HG03575 (cell line): ENCODE measurements at regions not wholly inside any gene's neighbourhood (a gene's known extent, or its start where the extent isn't known, plus 50 kb on each side); places are given as distances from the start of the nearest gene placed in this dataset.

ENCODE experiments used
- ATAC-seq: cut with Tn5 transposase; IDR thresholded peaks from one replicate; pipeline ENCODE4 v1.9.1; 2021; ENCODE audit not compliant: unreplicated experiment, insufficient number of reproducible peaks, low FRiP score; ENCODE audit errors: extremely low read depth

DNA sequence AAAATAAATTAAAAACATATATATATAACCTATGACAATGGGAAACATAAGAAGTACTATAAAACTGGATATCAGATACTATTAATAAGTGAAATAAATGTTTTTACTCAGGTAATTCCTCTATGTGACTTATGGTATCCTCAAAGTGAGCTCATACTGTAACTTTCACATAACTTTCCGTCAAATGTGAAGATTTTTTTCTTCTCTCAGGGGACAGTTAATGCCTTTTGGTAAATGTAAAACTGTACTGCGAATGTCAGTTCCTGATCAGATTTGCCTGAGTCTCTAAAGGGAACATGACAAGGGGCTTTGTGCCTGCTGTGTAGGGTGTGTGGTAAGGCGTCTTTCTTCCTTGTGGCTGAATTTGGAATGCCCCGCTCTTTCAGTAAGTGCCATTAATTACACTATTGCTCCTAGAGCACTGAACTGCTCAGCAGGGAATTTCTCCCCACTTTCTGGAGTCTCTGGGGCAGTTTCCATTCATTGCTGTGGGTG lies 271.8 kb downstream of the PRL start:
- no peak for ATAC-seq

DNA sequence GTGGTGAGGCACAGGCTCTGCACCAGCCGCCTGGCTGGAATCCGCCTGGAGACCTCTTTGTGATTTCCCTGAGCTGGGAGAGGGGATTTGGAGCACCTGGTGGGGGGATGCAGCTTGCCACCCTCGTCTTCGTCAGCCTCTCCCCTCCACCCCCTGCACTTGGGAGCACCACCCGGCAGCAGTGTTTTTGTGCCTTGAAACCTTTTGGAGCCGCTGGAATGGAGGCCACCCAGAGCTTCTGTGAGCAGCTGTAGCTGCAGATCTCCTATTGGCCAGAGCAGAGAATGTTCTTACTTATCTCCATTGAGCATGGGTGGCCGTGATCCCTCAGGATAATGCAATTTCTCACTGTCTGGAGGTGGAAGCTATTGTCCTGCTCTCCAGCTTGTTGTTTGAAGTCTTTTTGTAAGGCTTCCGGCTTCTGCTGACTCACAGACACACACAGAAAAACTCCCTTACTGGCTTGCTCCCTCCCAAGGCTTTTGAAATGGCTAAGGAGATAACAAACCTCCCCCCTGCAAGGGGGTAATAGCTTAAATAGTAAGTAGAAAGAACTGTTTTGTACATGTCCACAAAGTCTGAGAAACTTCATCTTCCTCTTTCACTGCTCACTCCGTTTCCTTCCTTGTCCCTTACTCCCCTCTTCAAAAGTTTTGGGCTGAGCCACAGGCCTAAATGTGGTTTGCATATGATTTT lies 271.2 kb downstream of the PRL start:
- peak; percentile 53 for ATAC-seq

DNA sequence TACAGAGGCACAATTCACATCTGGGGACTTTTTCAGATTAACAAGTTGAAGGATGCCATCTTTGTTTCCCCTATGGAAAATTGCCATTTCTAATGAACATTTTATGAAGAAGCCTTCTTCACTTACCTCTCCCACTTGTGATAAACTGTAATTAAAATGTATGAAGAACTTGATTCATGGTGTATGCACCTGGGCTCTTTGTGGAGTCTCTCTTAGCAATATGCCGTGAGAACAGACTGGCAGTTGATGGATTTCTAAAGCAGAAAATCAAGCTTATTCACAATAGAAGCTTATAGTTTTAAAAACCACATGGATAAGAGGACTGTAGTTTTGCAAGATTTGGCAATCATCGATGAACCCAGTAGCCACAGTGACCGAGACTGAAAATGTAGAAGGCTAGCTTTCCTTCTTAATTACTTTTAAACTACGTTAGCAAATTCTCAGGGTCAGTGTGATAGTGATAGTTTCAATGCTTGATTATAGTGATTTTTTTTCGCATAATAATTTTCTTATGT lies 270.6 kb downstream of the PRL start:
- no peak for ATAC-seq

DNA sequence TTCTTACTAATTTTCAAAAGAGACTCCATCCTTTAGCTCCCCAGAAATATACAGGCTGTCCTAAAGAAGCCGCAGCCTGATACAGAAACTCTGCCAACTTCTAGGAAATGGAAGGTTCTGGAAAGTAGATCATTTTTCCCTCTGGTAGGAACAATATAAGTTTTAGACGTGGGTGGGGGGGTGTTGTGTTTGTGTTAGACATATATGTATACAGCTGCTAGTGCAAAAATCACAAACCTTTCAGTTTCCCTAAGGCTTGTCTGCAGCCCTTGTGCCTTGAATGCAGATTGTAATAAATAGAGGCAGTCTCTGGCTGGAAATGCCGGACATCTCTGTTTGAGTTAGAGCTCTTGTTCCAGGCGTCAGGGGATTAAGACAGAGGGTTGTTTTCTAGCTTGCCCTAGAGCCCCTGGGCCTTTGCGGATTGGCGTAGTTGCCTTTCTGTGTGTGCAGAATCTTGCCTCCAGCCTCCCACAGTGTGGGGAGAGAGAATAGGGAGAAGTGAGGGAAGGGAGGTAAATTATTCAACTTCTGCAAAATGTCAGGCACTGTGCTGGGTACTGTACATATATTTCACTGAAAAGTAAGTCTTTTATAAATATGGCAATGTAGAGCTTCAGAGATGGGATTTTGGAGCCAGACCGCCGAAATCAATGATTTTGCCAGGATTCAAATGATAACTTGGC lies 269.7 kb downstream of the PRL start:
- no peak for ATAC-seq

DNA sequence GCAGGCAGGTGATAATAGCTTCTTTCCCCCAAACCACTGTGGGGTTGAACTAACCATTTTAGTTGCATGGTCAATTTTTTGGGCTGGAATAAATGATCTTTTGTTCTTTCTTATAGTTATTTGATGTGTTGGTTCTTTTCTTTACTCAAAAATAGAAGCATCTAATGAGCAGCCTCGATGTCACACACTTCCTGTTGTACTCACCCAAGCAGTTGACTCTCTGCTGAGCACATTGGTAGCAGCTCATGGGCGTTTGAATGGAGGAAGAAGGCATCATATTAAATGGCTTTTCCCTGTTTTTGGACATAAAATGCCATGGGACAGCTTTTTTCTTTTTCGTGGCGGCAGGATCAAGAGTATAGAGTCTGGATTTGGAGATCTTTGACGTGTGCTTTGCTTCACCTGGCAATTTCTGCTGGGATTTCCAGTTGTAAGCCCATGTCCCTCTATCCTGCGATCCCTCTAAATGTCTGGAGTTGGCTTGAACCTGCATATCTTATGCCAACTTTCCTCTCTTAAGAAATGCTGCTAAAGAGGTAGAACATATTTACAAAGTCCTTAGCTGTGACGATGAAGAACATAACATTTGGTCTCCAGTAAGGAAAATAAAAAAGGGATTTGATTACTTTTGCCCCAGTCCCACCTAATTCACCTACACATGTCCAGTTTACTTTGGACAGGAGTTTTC lies 268.3 kb downstream of the PRL start:
- no peak for ATAC-seq

DNA sequence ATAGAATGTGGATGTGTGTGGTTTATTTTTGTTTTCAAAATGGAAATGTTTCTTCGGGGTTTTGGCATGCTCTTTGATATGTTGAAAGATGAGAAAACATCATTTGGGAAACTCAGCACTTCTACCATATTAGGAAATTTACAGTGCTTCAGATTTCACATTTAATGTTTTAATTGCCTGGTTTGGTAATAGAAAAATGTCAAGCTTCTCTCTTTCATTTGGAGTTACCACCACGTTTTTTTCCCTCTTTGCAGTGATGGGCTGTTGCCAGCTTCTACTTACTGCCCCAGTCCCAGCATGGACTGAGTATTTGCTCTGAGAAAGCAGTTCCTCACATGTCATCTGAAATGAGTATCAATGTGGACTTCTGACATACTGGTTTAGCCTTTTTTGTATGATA lies 267.7 kb downstream of the PRL start:
- ATAC-seq, result no peak

DNA sequence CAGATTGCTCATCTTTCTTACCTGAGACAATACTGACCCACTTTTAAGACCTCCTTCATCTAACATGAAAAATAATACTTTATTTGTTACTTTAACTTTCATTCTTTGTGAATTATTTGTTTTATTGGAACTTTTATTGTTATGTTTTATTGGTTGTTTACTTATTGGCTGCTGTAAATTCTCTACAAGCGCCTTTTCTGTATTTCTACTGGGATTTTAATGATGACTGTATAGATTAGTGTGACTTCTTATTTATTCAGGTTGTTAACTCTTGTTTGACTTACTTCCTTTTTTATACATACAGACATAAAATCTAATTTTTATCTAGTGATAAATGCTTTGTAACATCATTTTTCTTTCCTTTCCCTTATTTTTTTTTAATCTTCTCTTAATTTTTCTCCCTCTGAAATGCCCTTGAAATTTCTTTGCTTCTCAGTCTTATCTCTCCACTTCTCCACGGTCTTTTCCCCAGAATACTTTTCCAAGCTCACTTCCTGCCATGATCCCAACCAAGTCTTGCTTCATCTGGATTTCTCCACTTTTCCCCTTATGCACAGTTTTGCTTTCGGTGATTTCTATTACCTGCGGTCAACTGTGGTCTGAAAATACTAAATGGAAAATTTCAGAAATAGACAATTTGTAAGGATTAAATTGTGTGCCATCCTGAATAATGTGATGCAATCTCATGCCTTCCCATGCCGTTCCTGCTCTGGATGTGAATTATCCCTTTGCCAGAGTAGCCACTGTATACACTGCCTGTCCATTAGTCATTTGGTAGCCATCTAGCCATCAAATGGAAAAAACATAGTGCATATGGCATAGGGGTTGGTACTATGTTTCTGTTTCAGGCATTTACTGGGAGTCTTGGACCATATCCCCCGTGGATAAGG lies 265.9 kb downstream of the PRL start:
- no peak for ATAC-seq

DNA sequence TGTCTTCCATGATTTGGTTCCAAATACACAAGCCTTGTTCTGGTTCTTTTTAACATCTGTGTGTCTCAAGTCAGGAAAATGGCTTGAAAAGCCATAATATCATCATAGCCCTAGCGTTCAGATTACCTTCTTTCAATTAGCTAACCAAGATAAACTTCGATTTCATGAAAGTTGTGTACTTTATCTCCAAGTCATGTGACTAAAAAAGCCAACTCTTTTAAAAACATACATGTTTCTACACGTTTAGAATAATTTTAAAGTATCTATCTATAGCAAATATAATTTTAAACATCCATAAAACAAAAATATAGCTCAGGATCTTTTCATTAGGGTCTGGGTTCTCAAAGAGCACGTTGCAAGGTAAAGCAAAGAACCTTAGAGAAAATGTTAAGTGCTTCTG lies 261.1 kb downstream of the PRL start:
- ATAC-seq, result no peak

DNA sequence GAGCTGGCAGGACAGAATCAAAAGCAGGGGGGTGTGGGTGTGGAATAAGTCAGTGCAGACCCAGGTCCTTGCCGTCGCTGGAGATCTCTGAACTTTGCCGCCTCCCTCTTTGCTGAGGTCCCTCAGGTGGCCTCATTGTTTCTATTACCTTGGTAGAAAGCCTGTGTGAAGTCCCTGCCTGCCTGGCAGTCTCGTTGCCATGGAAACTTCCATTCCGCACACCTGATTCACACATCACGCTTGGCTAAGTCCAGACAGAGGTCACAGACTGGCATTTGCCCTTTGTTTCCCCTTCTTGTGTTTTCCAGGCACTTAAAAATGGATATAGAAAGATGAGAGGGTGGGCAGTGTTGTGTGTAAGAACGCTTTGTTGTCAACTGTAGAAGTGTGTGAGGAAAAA lies 260.6 kb downstream of the PRL start:
- ATAC-seq, result no peak

DNA sequence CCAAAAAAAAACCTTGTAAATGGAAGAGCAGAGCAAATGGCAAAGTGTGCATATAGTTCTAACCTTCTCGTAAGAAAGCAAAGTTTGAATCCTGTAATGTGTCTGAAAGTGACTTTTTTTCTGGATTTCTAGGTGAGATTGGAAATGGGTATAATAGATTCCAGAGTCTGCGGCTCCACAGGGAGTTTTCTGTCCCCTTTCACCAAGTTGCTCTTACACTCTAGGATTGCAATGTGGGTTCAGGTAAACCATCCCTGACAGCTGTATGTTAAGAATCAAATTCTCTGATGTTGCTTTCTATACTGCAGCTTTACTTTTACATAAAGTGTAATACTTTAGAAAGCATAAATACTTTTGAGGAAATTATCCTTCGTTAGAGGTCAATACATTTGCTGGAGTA lies 260.1 kb downstream of the PRL start:
- no peak for ATAC-seq

DNA sequence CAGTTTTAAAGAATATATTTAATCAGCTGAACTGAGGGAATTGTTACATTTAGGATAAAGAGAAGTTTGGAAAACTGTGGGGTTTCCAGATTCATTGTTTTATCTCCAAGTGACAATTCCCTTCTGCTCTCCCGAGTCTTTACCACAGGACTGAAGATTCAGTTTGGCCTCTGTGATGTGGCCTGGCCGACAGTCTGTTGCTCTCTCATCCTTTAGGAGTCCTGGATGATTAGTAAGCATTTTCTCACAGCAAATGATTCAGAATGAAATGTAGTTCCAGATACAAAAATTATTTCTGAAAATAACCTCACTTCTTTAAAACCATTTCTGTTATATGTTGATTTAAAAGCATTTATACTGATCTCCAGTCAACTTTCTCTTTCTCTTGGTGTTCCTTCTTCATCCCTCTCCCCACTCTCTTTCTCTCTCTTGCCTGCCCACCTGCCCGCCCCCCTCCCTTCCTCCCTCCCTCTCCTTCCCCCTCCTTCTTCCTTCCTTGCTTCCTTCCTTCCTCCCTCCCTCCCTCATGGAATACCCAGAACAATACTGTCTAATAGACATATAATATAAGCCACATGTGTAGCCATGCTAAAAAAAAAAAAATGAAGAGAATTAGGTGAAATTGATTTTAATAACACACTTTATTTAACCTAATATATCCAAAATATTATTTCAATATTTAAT lies 254.9 kb downstream of the PRL start:
- ATAC-seq, result no peak

DNA sequence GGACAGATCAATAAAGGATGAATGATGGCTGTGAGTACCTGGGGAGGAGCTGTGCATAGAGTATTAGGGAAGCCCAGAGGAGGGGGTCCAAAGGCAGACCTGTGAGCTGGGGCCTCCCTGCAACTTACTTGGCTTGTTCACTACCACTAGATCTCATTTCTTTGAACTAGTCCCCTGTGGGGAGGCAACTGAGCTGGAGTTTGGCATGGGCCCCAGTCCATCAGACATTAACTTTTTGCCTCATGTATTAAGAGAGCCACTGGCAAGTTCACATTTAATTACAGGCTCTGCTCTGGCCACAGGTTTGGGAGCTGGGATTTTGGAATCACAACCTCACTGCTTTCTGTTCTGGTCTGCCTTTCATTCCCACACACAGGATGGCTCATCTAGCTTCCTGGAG lies 254.1 kb downstream of the PRL start:
- ATAC-seq, result no peak

DNA sequence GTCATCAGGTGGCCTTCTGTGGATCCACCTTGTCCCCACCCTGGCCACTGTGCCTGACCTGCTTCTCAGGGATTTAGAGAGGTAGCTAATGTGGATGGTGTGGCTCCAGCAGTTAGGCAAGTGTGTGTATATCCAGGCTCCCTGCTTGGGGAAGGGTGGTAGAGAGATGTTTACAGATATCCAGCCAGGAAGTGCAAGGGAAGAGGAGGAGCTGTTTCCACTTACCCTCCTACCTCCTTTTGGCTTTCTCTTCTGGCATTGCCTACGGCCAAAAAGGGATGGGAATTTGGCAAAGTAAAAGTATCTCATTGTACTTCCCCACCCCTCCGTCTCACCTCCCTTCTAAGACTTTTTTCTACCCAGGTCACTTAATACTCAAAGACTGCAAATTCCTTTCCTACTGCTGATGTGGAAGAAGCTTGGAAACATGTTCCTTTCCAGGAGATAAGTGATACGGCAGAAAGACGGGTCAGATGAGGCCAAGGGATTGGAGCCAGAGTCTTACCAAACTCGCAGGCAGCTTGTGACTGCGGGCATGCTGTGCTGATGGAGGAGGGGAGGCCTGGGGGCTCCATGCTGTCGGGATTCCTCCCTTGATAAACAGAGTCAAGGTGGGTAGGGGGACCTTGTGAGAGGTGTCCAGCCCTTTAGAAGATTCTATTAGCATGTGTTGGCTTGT lies 253.4 kb downstream of the PRL start:
- no peak for ATAC-seq

DNA sequence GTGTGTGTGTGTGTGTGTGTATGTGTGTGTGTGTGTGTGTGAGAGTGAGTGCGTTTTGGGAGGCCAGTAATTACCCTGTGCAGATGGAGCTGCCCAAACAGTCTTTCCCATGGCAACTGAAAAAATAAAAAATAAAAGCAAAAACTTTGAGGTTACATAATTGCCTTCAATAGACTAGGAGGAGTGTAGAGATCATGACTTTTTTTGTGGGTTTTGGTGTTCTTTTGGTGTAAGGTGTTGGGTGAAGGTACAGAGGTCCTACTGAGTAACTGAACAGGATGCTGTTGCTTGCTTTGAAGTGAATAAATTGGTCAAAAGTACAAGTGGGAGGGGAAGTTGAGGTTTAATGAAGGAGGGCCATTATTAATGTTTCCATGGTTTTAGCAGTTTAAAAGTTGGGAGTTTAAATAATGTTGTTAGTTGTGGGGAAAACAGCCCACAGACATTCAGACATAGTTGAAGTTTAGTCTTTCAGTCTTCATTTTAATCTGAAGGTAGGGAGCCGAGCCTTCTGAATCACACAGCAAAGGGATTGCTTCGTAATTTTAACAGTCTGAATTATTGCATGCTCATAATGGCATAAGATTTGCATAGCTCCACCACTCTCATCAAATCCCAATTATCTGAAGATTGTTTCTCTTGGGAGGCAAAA lies 251.4 kb downstream of the PRL start:
- ATAC-seq, result no peak

DNA sequence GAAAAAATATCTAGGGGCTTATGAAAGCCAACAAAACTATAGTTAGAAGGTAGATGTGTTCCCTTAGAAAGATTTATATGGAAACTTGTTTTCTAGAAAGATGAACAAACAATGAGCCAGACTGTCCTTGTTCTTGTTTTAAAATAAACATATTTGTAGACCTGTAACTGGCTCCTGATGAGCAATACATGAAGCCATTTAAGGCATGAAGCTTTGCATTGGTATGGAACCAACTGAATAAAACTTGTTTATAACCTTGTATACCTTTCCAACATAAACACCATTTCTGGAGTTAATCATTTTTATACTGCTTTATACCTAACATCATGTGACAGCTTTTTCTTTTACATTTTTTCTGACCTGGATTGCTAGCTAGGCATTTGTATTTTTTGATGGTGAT lies 247.8 kb downstream of the PRL start:
- ATAC-seq, result no peak

DNA sequence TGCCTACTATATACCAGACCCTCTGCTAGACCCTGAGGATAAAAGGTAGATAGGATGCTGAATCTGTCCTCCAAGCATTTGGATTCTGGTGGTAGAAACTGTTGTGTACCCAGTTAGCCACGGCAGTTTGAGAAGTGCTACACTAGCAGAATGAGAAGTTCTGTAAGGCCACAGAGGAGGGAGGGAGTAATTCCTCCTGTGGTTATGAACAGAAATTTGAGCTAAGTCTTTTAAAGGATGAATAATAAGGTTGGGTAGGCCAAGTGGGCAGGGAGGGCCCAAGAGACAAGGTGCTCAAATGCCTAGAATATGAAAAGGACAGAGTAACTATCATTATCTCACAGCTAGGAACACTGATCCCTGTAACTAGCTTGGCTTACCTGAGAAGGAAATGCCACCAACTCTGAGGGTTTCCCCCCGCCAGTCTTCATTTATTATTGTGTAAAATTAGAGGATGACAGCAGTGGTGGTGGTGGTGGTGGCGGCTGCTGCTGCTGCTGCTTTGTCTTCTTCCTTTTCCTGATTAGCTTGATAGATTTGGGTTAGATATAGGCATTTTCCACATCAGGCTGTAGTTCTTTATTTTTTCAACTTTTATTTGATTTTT lies 243.3 kb downstream of the PRL start:
- ATAC-seq, result no peak

DNA sequence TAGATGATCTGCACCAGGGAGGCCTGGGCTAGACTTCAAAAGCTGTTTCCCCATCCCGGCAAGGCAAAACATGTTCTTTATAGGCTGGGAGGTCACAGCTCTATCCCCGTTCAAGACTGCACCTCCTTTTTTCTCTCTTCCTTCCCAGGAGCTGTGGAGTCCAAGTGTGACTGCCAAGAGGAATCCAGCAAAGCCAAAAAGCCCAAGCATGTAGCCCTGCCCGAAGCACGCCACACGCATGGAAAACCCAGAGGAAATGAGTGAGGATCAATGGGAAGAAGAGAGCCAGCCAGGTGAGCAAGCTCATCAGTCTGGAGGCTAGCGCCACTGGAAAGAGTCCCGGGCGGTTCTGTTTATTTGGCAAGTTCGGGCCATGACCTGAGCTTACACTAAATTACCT lies 240.4 kb downstream of the PRL start:
- ATAC-seq, result no peak
